Astrocyte of the cerebellum (primary cell): ENCODE measurements at regions not wholly inside any gene's neighbourhood (a gene's known extent, or its start where the extent isn't known, plus 50 kb on each side); places are given as distances from the start of the nearest gene placed in this dataset.

Experiments used
- DNase-seq: peaks from one replicate; pipeline ENCODE4 v3.0.0-alpha.2; 2011; ENCODE audit warnings: low read depth
- H3K4me3 ChIP-seq: 2 replicates; pipeline ENCODE4 v1.5.1; 2011; ENCODE audit warnings: mild to moderate bottlenecking, low read depth, low read length, moderate library complexity
- in situ Hi-C: cut with HindIII; loops from 2 replicates; pipeline ENCODE4 v1.10.0; 2017; ENCODE audit warnings: low sequenced_read_pairs
- TF ChIP-seq, protein P1 (sequence below): IDR thresholded peaks from 2 replicates; pipeline ENCODE4 v1.5.1; 2012; ENCODE audit warnings: low read length, low read depth, moderate library complexity, mild to moderate bottlenecking; ENCODE audit errors: missing control alignments

DNA sequence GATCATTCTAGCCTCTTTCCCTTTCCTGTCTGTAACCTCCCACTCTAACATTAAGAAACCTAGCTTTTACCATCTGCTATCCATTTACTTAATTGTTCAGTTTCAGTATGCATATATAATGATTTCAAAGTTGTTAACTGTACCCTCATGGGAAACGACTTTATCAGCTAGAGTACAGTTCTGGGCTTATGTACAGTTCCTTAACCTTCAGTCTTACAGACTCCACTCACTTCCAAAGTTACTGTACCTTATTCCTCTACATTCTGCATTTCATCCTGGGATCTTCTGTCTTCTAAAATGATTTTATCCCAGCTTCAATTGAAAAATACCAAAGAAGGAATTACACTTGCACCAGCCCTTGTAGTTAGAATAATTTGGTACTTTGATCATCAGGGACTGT, 108.7 kb upstream of the KCNE2 start:
- no peak overlapping the region for H3K4me3 ChIP-seq
- in situ Hi-C loops: no loop called here
- TF ChIP-seq, protein P1, sequence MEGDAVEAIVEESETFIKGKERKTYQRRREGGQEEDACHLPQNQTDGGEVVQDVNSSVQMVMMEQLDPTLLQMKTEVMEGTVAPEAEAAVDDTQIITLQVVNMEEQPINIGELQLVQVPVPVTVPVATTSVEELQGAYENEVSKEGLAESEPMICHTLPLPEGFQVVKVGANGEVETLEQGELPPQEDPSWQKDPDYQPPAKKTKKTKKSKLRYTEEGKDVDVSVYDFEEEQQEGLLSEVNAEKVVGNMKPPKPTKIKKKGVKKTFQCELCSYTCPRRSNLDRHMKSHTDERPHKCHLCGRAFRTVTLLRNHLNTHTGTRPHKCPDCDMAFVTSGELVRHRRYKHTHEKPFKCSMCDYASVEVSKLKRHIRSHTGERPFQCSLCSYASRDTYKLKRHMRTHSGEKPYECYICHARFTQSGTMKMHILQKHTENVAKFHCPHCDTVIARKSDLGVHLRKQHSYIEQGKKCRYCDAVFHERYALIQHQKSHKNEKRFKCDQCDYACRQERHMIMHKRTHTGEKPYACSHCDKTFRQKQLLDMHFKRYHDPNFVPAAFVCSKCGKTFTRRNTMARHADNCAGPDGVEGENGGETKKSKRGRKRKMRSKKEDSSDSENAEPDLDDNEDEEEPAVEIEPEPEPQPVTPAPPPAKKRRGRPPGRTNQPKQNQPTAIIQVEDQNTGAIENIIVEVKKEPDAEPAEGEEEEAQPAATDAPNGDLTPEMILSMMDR: no peak
- DNase-seq: no peak

DNA sequence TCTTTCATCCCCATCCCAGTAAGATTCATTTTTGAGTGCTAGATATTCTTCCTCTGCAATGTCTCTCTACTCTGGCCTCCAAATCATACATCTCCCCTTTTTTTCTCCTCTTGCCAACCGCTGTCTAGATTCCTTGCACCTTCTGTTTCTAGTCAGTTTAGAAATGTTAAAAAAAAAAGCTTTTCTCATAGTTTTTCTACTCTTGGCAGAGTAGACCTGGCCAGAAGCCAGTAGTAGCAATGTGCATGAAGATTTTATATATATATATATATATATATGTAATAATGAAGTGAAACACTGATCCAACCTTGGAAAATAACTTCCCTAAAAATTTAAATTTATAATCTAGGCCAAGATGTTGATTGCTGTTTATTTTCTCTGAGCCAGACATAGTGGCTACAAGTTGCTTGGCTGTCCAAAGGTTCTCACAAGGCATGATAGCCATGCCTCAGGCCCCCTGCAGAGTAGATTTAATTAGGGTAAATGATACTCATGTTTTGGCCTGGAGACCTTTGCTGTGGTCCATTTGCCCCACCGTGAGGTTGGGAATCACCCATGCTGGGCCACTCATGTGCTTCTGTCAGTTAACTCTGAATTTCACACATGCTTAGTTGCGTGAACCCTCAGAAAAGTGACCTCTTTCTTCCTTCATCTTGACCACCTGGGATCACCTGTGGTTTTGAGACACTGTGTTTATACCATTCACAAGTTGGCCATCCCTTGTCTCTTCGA, 103.4 kb upstream of the KCNE2 start:
- TF ChIP-seq, protein P1: no peak

DNA sequence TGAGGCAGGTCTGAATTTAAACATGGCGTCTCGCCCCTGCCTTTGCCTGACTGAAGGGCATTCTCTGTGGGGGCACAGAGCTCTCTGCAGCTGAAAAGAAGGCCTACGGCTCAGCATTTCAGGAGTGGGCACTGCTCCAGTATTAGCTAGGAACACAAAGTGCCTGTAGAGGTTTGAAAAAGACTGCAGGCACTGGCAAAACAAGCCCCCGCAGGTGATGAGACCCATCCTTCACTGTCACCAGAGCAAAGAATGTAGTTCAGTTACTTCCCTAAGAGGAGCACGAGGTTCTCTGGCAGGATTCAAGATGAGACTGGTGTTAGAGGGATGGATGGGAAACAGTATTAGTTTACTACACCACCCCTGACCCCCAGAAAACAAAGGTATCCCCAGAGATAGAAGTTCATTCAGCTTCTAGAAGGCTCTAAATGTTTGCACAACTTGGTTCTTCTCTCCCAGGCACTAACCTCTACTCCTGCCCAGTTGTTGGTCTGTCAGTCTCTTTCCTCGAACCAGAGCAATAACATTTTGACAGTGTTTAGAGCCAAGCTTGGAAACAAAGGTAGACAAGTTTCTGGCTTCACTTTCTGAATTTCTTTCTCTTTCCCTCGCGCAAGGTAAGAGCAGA, 101.9 kb upstream of the KCNE2 start:
- H3K4me3 ChIP-seq: no peak overlapping the region
- DNase-seq: no peak
- TF ChIP-seq, protein P1: no peak
- in situ Hi-C loops: loop anchor here (5.0 kb wide), 1 partner anchor 45 kb away; no protein-coding TSS in a partner anchor

More for the DNA sequence above, 103.4 kb upstream of the KCNE2 start:
- DNase-seq: no peak
- no peak overlapping the region for H3K4me3 ChIP-seq
- in situ Hi-C loops: loop anchor here (5.0 kb wide), 1 partner anchor 43 kb away; no protein-coding TSS in a partner anchor

DNA sequence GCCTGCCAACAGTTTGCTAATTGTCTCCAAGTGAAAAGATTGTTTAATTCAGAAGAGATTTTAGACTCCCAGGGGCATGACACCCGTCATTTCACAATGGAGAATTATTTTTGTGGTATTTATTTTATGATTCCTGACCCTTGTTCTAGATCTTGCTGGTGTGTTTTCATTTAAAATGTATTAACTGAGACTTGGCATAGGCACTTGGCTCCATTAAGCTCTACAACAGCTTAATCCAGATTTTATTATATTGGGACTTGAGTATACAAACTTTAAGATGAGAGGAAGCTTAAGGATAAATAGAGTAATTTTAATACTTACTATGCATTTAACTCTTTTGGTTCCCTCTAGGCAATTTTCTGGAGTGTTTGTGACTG, 101.3 kb upstream of the KCNE2 start:
- no peak for DNase-seq
- in situ Hi-C loops: loop anchor here (5.0 kb wide), 1 partner anchor 45 kb away; no protein-coding TSS in a partner anchor
- TF ChIP-seq, protein P1: no peak
- H3K4me3 ChIP-seq: no peak overlapping the region

DNA sequence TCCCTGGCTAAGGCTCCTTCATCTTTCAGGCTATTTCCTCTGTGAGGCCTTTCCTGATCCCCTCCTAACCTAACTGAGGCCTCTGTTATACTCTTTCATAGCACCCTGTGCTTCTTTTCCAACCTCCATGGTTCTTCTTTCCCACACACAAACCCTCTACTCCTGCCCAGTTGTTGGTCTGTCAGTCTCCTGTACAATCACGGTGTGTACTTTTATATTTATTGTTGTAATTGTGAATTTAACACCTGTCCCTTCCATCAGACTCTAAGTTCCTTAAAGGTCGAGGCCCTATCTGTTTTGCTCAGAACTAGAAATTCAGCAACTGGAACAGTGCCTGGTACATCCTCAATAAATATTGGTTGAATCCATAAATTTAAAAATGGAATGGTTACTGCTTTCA, 100.2 kb upstream of the KCNE2 start:
- TF ChIP-seq, protein P1: no peak
- no peak overlapping the region for H3K4me3 ChIP-seq

DNA sequence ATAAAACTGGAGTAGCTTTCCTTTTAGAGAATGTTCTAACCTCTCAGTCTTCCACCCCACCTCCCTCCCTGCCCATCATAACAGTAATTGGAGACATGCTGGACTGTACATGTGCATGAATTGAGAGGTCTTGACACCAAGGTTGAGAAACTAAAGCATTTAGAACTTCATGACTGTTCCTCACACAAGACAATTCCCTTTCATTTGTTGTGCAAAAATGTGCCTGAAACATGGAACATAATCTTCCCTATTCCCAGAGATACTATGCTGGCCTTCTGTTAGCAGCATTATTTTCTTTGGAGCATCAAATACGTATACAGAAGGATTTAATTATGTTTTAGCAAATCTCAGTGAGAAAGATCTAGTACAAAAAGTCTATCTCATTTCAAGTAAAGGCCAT, 97.5 kb upstream of the KCNE2 start:
- no peak overlapping the region for H3K4me3 ChIP-seq
- in situ Hi-C loops: no loop called here
- no peak for DNase-seq
- TF ChIP-seq, protein P1: no peak

More for the DNA sequence above, 100.2 kb upstream of the KCNE2 start:
- in situ Hi-C loops: loop anchor here (5.0 kb wide), 1 partner anchor 46 kb away; no protein-coding TSS in a partner anchor
- no peak for DNase-seq
